GM18868 (cell line): ENCODE measurements at regions not wholly inside any gene's neighbourhood (a gene's known extent, or its start where the extent isn't known, plus 50 kb on each side); places are given as distances from the start of the nearest gene placed in this dataset.
"Not testable (repeated sequence)": the region's sequence is repeated elsewhere in the genome, so short reads cannot be mapped to it uniquely, and the experiment has no call there.

Experiments
- ATAC-seq: cut with Tn5 transposase; IDR thresholded peaks from one replicate; pipeline ENCODE4 v1.9.1; 2021; ENCODE audit warnings: mild to moderate bottlenecking, moderate library complexity; ENCODE audit not compliant: unreplicated experiment

GRCh38 chr21:35818597-35818996 lies 241.7 kb downstream of the SETD4 start:
- no peak for ATAC-seq

DNA sequence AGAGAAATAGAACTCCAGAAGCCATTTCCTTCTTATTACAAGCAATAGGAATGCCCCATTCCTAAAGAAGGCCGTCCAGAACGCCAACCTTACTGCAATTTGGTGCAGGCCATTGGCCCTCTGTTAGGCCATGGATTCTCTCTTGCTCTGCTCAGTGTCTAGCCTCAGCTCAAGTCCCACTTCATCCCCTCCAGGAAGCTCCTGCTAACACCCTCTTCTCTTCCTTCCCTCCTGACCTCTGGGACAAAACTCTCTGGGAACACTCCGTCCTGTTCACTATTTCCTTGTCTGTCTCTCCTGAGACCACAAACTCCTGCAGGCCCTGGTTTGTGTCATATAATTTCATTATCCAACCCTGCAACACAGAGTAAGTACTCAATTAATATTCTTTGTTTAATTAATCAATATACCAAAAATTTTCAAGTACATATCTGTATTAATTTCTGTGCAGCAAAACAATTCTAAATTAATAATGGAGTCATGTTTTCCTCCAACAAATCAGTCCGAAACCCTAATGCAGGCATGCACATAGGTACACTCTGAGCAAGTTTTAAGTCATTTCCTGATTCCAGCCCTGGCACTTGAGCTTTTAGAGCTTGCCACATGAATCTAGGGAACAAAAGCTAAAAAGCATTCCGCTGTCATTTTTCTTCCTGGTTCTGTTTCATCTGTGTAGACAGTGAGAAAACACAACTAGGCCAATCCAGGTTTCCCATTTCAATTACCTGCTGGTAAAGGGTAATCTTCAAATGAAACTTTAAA lies 245.3 kb downstream of the SETD4 start:
- no peak for ATAC-seq

DNA sequence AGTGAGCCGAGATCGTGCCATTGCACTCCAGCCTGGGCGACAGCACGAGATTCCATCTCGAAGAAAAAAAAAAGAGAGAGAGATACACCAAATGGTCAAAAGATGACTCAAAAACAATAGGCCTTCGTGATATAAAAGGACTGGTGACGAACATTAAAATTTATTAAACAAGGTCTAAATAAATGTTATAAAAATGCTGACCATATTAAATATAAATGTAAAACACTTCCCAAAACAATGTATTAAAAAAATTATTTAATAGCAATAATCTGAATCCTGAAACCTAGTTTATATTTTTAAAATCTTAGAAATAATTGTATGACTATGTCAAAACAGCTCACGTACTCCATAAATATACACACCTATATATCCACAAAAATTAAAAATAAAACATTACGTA lies 247.6 kb downstream of the SETD4 start:
- no peak for ATAC-seq

DNA sequence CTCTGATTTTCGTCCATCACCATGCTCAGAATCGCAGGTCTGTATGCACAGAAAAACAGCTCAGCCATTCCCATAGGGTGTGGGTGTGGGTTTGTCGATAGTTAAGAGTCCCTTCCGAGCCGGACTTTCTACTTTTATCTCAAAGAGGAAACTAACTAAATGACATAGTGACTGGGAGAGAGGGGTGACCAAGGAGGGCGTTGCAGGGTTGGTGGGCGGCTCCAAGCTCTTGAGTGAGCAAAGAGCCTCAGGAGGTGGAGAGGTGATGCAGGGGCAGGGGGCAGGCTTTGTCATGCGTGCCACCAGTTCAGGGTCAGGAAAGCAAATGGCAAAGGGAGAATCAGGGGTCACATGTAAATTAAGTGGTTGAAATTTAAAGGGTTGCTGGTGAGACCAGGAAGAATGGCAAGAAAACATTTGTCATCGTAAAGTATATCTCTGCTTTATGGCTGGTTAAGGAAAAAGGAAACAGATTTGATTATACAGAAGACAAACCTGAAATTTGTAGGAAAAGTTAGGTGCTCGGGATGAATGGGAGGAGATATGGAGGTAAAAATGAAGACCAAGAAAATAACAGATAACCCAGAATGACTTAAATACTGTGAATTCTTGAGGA lies 249.0 kb downstream of the SETD4 start:
- ATAC-seq: no peak

GRCh38 chr21:35810431-35810970 lies 249.8 kb downstream of the SETD4 start:
- ATAC-seq: no peak

DNA sequence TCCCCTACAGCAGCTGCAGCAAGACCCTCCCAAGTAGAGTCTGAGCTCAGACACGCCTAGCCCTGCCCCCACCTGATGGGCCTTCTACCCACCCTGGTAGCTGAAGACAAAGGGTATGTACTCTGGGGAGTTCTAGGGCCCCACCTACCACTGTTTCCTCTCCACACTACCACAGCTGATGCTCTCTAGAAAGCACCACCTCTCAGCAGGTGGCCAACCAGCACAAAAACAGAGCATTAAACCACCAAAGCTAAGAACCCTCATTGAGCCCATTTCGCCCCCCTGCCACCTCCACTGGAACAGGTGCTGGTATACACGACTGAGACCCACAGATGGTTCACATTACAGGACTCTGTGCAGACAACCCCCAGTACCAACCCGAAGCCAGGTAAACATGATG lies 258.9 kb downstream of the SETD4 start:
- ATAC-seq: no peak

- not testable (repeated sequence) for ATAC-seq
Measured at GRCh38 chr21:35800796-35801385, 259.4 kb downstream of the SETD4 start.

DNA sequence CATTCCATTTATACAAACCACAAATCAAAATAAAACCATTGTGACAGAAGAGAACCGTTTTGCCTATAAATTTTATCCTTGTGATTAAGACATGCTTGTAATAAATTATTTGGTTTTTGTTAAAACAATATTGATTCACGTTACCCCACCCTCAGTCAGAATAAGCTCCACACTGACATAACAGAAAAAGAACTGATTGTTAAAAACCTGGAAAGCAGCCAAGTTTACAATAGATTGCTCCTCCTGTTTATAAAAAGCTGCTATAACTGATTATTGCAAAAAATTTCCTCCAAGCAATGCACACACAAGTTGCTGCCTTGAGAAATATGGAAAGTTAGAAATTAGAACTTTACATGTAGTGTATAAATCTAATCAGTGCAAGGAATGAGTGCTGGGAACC lies 263.5 kb downstream of the SETD4 start:
- ATAC-seq: no peak

- ATAC-seq: not testable (repeated sequence)
Measured at GRCh38 chr21:35794527-35794926, 265.8 kb downstream of the SETD4 start.

GRCh38 chr21:35792569-35793305 lies 267.6 kb downstream of the SETD4 start:
- no peak for ATAC-seq

- ATAC-seq: no peak
Measured at GRCh38 chr21:35791541-35792325, 268.6 kb downstream of the SETD4 start.

DNA sequence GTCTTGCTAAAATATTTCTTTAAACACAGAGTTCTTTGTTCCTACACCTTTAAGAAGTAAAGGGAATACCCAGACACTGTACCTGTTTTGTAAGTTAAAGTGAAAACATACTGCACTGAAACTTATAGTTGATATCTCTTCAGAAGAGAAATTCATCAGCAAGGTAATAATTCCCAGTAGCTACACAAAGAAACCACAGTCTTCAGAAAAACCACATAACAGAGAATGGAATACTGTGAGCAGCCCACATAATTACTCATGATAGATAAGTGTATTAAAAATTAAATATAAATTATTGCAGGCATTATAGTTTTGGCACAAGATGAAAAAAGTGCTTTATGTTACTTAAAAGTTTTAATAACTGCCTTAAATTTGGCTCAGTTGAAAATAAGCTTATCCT lies 276.6 kb downstream of the SETD4 start:
- no peak for ATAC-seq

DNA sequence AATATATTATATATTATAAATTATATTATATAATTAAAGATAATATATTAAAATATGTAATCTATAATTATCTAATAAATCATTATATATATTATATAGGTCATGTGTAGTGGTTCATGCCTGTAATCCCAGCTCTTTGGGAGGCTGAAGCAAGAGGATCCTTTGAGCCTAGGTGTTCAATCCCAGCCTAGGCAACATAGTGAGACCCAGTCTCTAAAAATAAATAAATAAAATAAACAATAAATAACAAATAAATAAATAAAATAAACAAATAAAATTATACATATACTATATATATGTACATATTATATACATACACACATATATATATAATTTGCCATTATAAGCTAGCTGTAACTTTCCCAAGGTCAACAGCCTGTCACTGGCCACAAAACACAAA lies 277.7 kb downstream of the SETD4 start:
- no peak for ATAC-seq

- ATAC-seq: no peak
Measured at GRCh38 chr21:35780983-35781382, 279.3 kb downstream of the SETD4 start.

DNA sequence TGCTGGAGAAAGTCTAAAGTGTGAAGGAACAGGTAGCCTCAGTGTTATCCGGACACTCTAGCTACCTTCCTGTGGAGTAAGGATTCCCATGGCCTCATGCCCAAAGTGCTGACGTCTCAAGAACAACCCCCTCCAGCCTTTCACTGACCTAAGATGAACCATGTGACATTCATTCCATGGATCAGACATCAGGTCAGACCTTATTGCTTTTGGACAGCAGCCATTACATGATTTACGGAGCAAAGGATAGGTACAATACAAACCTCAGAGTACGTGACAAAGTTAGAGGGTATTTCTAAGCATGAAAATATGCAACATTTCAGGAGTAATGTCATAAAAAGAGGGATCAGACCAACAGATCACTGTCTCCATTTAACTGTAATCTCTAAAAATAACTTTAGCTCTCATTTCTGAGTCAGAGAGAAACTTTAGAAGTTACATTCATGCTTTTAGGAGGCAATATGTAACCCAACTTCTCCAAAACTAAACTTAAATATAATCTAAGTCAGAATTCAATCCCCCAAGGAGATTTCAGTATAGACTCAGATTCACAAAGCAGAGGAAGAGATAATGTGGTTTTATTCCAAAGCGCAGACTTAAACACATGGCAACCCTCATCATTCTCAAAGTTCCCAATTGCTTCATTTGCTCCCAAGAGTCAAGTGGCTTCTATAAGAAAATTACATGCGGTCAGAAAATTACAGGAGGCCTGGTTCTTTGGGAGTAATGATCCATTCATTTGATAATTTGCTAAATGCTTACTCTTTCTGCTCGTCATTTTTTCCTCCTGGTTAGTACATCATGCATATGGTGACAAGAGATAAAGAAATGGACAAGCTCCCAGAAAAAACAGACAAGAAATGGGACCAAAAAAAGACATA lies 280.4 kb downstream of the SETD4 start:
- no peak for ATAC-seq

DNA sequence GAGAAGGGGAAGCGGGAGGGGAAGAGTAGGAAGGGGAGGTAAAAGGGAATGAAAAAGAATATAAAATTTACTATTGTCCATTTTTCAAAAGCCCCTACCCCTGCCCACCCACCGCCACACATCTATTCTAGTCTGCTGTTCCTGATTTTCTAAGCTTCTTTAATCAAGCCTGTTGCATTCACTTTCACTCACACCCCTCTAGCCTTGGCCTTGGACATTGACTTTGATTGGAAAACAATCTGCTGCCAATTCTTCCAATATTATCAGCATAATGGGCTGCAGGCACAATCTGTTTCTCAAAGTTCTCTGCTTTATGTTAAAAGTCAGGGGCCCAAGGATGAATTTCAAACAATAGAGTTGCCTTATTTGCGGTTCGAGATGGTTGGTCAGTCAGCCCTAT lies 281.2 kb downstream of the SETD4 start:
- ATAC-seq: no peak

DNA sequence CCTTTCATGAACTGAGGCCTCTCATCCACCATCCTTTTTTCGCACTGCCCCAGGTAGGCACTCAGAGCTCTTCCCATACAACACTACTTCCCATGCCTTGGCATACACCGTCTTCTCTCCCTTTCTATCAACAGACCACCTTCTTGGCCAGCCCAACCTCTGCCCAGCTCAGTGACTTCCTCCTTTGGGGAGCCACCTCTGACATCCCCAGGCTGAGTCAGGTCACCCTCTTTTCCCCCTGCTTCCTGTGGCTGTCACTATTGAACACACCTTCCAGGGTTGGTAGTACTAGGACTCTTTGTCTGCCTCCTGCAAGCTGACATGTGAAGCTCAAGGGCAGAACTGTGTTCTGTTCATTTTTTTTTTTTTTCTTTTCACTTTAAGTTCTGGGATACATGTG lies 283.2 kb downstream of the SETD4 start:
- ATAC-seq: no peak

DNA sequence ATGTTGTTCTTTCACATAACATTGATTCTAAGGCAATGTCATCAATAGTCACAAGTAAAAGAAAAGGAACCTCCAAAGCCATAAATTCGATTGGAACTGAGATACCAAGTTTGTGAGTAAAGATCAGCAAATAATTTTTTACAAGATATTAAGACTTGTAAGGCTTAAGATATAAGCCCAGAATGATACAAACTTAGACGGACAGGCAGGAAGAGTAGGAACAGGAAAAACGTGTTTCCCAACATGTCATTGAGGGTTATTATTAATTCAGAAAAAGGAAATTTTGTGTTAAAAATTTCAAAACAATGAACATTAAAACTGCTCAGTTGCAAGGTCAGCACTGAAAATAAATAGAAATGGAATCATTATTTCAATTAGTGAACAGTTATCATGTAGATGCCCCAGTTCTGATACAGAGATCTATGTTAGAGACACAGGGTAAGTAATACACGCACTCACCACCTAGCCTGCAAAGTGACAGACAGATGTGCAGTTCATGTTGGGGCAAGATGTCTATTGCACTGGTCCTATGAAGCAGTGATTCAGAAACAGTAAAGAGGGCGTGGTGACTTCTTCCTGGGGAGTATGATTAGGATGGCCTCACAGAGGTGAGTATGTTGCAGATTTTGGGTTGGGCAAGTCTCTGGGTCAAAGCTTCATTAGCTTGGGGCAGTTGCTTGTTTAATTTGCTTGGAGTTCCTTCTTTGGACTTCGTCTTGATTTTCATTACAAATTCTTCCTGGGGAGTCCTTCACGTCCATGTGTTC lies 284.4 kb downstream of the SETD4 start:
- ATAC-seq: no peak
